Keratinocyte (primary cell): ENCODE measurements at regions not wholly inside any gene's neighbourhood (a gene's known extent, or its start where the extent isn't known, plus 50 kb on each side); places are given as distances from the start of the nearest gene placed in this dataset.

Source experiments
- DNase-seq: peaks from one replicate; pipeline ENCODE4 v3.0.0-alpha.2; 2011; ENCODE audit warnings: low read depth, missing footprints, low spot score
- FAIRE-seq: peaks from 2 replicates; lab custom pipeline; 2011; peaks lifted over from hg19 to GRCh38; lab: Jason Lieb, UNC
- H2AFZ ChIP-seq: 2 replicates; pipeline ENCODE4 v1.6.0; 2012; ENCODE audit warnings: low read length, control low read depth, inconsistent platforms; ENCODE audit not compliant: control insufficient read depth
- H3K27ac ChIP-seq: 2 replicates; pipeline ENCODE4 v1.5.1; 2011; ENCODE audit warnings: low read length; ENCODE audit not compliant: control insufficient read depth, insufficient read depth
- H3K27me3 ChIP-seq: 3 replicates; pipeline ENCODE4 v1.6.0; 2011; ENCODE audit warnings: low read length; ENCODE audit not compliant: control insufficient read depth, insufficient read depth; ENCODE audit errors: extremely low read depth
- H3K36me3 ChIP-seq, 2 experiments: 2 replicates in 1 of 2; 3 replicates in 1 of 2; pipeline ENCODE4 v1.5.1; 2011; ENCODE audit warnings: low read length in 2 of 2, mild to moderate bottlenecking in 1 of 2; ENCODE audit not compliant: control insufficient read depth in 2 of 2, insufficient read depth in 2 of 2; ENCODE audit errors: extremely low read depth in 1 of 2
- H3K4me1 ChIP-seq: 3 replicates; pipeline ENCODE4 v1.5.1; 2011; ENCODE audit warnings: low read length; ENCODE audit not compliant: control insufficient read depth, insufficient read depth; ENCODE audit errors: extremely low read depth
- H3K4me2 ChIP-seq: 3 replicates; pipeline ENCODE4 v1.6.0; 2011; ENCODE audit warnings: low read depth, low read length; ENCODE audit not compliant: control insufficient read depth, insufficient read depth; ENCODE audit errors: extremely low read depth
- H3K4me3 ChIP-seq, 3 experiments: fragments of 200-600 bp in 1 of 3; sonication (generic) in 1 of 3; 2 replicates in 2 of 3; 3 replicates in 1 of 3; pipeline ENCODE4 v1.5.1; 2011 to 2016; ENCODE audit warnings: low read length in 3 of 3, mild to moderate bottlenecking in 3 of 3, control low read depth in 2 of 3, inconsistent platforms in 1 of 3, low read depth in 1 of 3, mixed read lengths in 1 of 3, mixed run types in 1 of 3, moderate library complexity in 1 of 3; ENCODE audit not compliant: control insufficient read depth in 2 of 3, insufficient read depth in 2 of 3; ENCODE audit errors: extremely low read depth in 1 of 3
- H3K79me2 ChIP-seq: 2 replicates; pipeline ENCODE4 v1.6.0; 2012; ENCODE audit warnings: low read length; ENCODE audit not compliant: control insufficient read depth, insufficient read depth
- H3K9ac ChIP-seq: 3 replicates; pipeline ENCODE4 v1.6.0; 2011; ENCODE audit warnings: low read length; ENCODE audit not compliant: control insufficient read depth, insufficient read depth; ENCODE audit errors: extremely low read depth
- H3K9me1 ChIP-seq: 3 replicates; pipeline ENCODE4 v1.6.0; 2011; ENCODE audit warnings: low read length; ENCODE audit not compliant: control insufficient read depth, insufficient read depth; ENCODE audit errors: extremely low read depth
- H3K9me3 ChIP-seq: 2 replicates; pipeline ENCODE4 v1.5.1; 2012; ENCODE audit warnings: low read depth, low read length; ENCODE audit not compliant: control insufficient read depth
- H4K20me1 ChIP-seq: 3 replicates; pipeline ENCODE4 v1.6.0; 2011; ENCODE audit warnings: low read length; ENCODE audit not compliant: control insufficient read depth, insufficient read depth; ENCODE audit errors: extremely low read depth
- EZH2 ChIP-seq: IDR thresholded peaks from one replicate; pipeline ENCODE4 v1.6.1; 2012; ENCODE audit warnings: inconsistent platforms, mild to moderate bottlenecking, low read length, moderate library complexity
- dilution Hi-C: fragments of 300-500 bp; cut with MboI; formaldehyde crosslinking; loops from one replicate; pipeline ENCODE4 v1.7.0; 2020; ENCODE audit warnings: low sequenced_read_pairs; ENCODE audit not compliant: extremely low pct_ligation_motif_present
- TF ChIP-seq, protein P1 (sequence below), 3 experiments: IDR thresholded peaks in 1 of 3; conservative IDR thresholded peaks in 1 of 3; optimal IDR thresholded peaks in 1 of 3; 2 replicates in 2 of 3; 3 replicates in 1 of 3; pipeline versions ENCODE3 to v1.5.1; 2011; ENCODE audit warnings: low read length in 3 of 3, mild to moderate bottlenecking in 3 of 3, moderate library complexity in 2 of 3, control low read depth in 1 of 3, inconsistent platforms in 1 of 3; ENCODE audit not compliant: insufficient read depth in 2 of 3; ENCODE audit errors: extremely low read depth in 1 of 3

DNA sequence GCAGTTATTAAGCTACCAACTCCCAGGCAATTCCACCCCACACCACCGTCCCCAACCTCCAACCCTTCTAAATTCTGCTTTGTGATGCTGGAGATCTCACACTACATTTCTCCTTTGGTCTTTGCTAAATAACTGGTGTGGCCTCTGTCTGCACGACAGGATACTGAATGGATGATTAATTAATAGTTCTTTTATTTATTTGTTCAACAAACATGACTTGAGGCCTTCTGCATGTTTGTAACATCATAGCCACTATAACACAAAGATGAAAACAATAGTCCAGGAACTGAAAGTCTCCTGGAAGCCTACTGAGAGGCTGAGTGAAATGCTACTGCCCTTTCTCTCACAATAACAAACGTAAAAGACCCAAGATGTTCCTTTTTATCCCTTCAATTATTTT, 609.5 kb upstream of the UBE2E2 start:
- H3K4me1 ChIP-seq, result no peaks in the 10 kb centered on the region
- H3K9me3 ChIP-seq, result no peaks in the 10 kb centered on the region
- dilution Hi-C loops, result no loop called here
- FAIRE-seq, result no peak
- no peak overlapping the region for H3K27ac ChIP-seq
- H3K9me1 ChIP-seq, result no peaks in the 10 kb centered on the region
- no peaks in the 10 kb centered on the region for H3K79me2 ChIP-seq
- H2AFZ ChIP-seq, result no peak overlapping the region
- no peak for DNase-seq
- TF ChIP-seq, protein P1, sequence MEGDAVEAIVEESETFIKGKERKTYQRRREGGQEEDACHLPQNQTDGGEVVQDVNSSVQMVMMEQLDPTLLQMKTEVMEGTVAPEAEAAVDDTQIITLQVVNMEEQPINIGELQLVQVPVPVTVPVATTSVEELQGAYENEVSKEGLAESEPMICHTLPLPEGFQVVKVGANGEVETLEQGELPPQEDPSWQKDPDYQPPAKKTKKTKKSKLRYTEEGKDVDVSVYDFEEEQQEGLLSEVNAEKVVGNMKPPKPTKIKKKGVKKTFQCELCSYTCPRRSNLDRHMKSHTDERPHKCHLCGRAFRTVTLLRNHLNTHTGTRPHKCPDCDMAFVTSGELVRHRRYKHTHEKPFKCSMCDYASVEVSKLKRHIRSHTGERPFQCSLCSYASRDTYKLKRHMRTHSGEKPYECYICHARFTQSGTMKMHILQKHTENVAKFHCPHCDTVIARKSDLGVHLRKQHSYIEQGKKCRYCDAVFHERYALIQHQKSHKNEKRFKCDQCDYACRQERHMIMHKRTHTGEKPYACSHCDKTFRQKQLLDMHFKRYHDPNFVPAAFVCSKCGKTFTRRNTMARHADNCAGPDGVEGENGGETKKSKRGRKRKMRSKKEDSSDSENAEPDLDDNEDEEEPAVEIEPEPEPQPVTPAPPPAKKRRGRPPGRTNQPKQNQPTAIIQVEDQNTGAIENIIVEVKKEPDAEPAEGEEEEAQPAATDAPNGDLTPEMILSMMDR (optimal IDR thresholded peaks at IDR 0.05 in 1 of 3, IDR thresholded peaks at IDR 0.05 in 1 of 3, conservative IDR thresholded peaks at IDR 0.05 in 1 of 3; ENCODE audit: extremely low read depth in 1 of 3, insufficient read depth in 2 of 3, low read length in 3 of 3), result no peak
- no peak for TF ChIP-seq EZH2
- no peaks in the 10 kb centered on the region for H3K27me3 ChIP-seq
- H3K9ac ChIP-seq, result no peak overlapping the region
- no peaks in the 10 kb centered on the region for H3K36me3 ChIP-seq
- no peaks in the 10 kb centered on the region for H4K20me1 ChIP-seq
- no peak overlapping the region for H3K4me2 ChIP-seq
- no peak overlapping the region for H3K4me3 ChIP-seq

DNA sequence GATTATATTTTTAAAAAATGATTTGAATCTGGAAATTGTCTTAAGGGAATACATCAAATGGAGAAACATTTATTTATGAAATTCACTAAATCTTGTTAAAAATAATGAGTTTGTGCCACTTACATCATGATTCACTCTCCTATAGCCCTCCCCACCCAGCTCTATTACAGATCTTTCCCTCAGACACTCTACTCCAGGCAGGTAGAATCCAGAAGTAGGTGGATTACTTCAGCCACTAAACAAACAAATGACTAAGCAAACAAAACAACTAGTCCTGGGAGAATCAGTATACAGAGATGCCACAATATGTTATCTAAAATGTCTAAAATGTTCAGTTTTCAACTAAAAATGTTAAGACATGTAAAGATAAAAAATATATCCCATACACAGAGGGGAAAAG, 608.1 kb upstream of the UBE2E2 start:
- no peak for FAIRE-seq
- Histone ChIP-seq H3K9me1 (no peaks in the 10 kb centered on the region), H3K4me1 (no peaks in the 10 kb centered on the region), H3K4me3 (no peak overlapping the region), H3K27ac (no peak overlapping the region), H3K79me2 (no peaks in the 10 kb centered on the region), H3K27me3 (no peaks in the 10 kb centered on the region), H3K36me3 (no peaks in the 10 kb centered on the region), H4K20me1 (no peaks in the 10 kb centered on the region), H2AFZ (no peak overlapping the region), H3K4me2 (no peak overlapping the region), H3K9ac (no peak overlapping the region), H3K9me3 (no peaks in the 10 kb centered on the region)
- TF ChIP-seq, protein P1 (optimal IDR thresholded peaks at IDR 0.05 in 1 of 3, IDR thresholded peaks at IDR 0.05 in 1 of 3, conservative IDR thresholded peaks at IDR 0.05 in 1 of 3; ENCODE audit: extremely low read depth in 1 of 3, insufficient read depth in 2 of 3, low read length in 3 of 3), result no peak
- TF ChIP-seq EZH2, result no peak
- dilution Hi-C loops, result no loop called here
- DNase-seq, result no peak
